GM23248 (cell line): ENCODE measurements at regions not wholly inside any gene's neighbourhood (a gene's known extent, or its start where the extent isn't known, plus 50 kb on each side); places are given as distances from the start of the nearest gene placed in this dataset.

ENCODE experiments used
- DNase-seq: peaks from one replicate; pipeline ENCODE4 v3.0.0-alpha.2; 2015
- H2AFZ ChIP-seq: fragments of 200-600 bp; sonication (generic); 2 replicates; pipeline ENCODE4 v1.6.1; 2016; ENCODE audit warnings: antibody characterized with exemption
- H3F3A ChIP-seq: fragments of 200-600 bp; sonication (generic); 2 replicates; pipeline ENCODE4 v1.6.1; 2016; ENCODE audit warnings: mild to moderate bottlenecking, antibody characterized with exemption, mixed run types; ENCODE audit not compliant: insufficient read depth
- H3K27ac ChIP-seq: fragments of 200-600 bp; sonication (generic); 2 replicates; pipeline ENCODE4 v1.5.1; 2016; ENCODE audit warnings: mild to moderate bottlenecking
- H3K27me3 ChIP-seq: fragments of 200-600 bp; sonication (generic); replicated peaks from 2 replicates; pipeline ENCODE4 v1.6.1; 2016; ENCODE audit warnings: mild to moderate bottlenecking; ENCODE audit not compliant: insufficient read depth
- H3K36me3 ChIP-seq: fragments of 200-600 bp; sonication (generic); 2 replicates; pipeline ENCODE4 v1.6.1; 2016; ENCODE audit warnings: low read depth, mild to moderate bottlenecking
- H3K4me1 ChIP-seq: fragments of 200-600 bp; sonication (generic); 2 replicates; pipeline ENCODE4 v1.6.1; 2016; ENCODE audit warnings: mild to moderate bottlenecking; ENCODE audit not compliant: insufficient read depth
- H3K4me2 ChIP-seq: fragments of 200-600 bp; sonication (generic); one replicate; pipeline ENCODE4 v1.6.1; 2016; ENCODE audit warnings: mild to moderate bottlenecking; ENCODE audit not compliant: unreplicated experiment
- H3K4me3 ChIP-seq: fragments of 200-600 bp; sonication (generic); 2 replicates; pipeline ENCODE4 v1.5.1; 2016; ENCODE audit warnings: mild to moderate bottlenecking
- H3K79me2 ChIP-seq: fragments of 200-600 bp; sonication (generic); 2 replicates; pipeline ENCODE4 v1.6.1; 2016; ENCODE audit warnings: mild to moderate bottlenecking; ENCODE audit not compliant: insufficient read depth
- H3K9ac ChIP-seq: fragments of 200-600 bp; sonication (generic); 2 replicates; pipeline ENCODE4 v1.6.1; 2016; ENCODE audit warnings: mild to moderate bottlenecking
- H3K9me2 ChIP-seq: fragments of 200-600 bp; sonication (generic); 2 replicates; pipeline ENCODE4 v1.6.1; 2016; ENCODE audit warnings: mixed run types, mild to moderate bottlenecking, moderate library complexity; ENCODE audit not compliant: insufficient read depth
- H3K9me3 ChIP-seq: fragments of 200-600 bp; sonication (generic); one replicate; pipeline ENCODE4 v1.6.1; 2017; ENCODE audit warnings: low read depth
- H4K20me1 ChIP-seq: fragments of 200-600 bp; sonication (generic); 2 replicates; pipeline ENCODE4 v1.6.0; 2016; ENCODE audit not compliant: insufficient read depth
- EZH2 ChIP-seq: fragments of 200-600 bp; sonication (generic); IDR thresholded peaks from 2 replicates; pipeline ENCODE4 v1.6.1; 2018; ENCODE audit warnings: antibody characterized with exemption, mild to moderate bottlenecking; ENCODE audit not compliant: insufficient read depth, poor library complexity, severe bottlenecking
- EZH2phosphoT487 ChIP-seq: fragments of 200-600 bp; sonication (generic); IDR thresholded peaks from 2 replicates; pipeline ENCODE4 v1.6.1; 2018; ENCODE audit warnings: antibody characterized with exemption, moderate library complexity, mild to moderate bottlenecking, low read depth; ENCODE audit not compliant: insufficient read depth
- WGBS, 2 experiments: methylation state at CpG; one replicate each; pipeline ENCODE4 v1.1.6; 2015 to 2017; ENCODE audit warnings: low lambda C conversion rate in 2 of 2, low coverage in 1 of 2; ENCODE audit errors: missing lambda C conversion rate in 2 of 2; 5-methylcytosine and 5-hydroxymethylcytosine counted together
- in situ Hi-C: fragments of 300-500 bp; cut with MboI; formaldehyde crosslinking; loops from 2 replicates; pipeline ENCODE4 v1.15.0; 2020

DNA sequence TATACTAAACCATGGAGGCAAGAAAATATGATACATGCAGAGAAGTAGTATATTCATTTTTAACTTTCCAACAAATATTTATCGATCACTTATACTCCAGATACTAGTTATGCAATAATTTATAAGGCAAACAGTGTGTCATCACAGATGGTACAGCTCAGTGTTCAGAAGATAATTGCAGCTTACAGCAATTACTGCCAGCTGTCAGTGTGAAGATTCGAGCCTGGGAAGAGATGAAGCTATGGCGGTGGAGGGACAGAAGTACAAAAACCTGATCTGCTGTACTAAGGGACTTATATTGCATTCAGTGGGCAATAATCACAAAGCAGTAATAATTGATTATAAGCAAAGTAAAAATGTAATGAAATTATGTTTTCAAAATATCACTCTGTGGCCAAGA lies 170.6 kb upstream of the EPHA3 start:
- H3K4me1 ChIP-seq: no peaks in the 10 kb centered on the region
- H3K27me3 ChIP-seq: peaks cover 16% of the 10 kb centered on the region
- TF ChIP-seq EZH2phosphoT487 (no peak), EZH2 (no peak)
- no peak overlapping the region for H3K27ac ChIP-seq
- H4K20me1 ChIP-seq: no peaks in the 10 kb centered on the region
- no peak overlapping the region for H2AFZ ChIP-seq
- H3F3A ChIP-seq: no peaks in the 10 kb centered on the region
- no peak overlapping the region for H3K4me2 ChIP-seq
- H3K9me3 ChIP-seq: no peaks in the 10 kb centered on the region
- H3K79me2 ChIP-seq: no peaks in the 10 kb centered on the region
- no peak for DNase-seq
- no peak overlapping the region for H3K9ac ChIP-seq
- in situ Hi-C loops: no loop called here
- no peak overlapping the region for H3K4me3 ChIP-seq
- no peaks in the 10 kb centered on the region for H3K9me2 ChIP-seq
- H3K36me3 ChIP-seq: no peaks in the 10 kb centered on the region
- WGBS, 2 experiments: 2 to 5% methylated on average over 3 of the region's 3 CpGs

DNA sequence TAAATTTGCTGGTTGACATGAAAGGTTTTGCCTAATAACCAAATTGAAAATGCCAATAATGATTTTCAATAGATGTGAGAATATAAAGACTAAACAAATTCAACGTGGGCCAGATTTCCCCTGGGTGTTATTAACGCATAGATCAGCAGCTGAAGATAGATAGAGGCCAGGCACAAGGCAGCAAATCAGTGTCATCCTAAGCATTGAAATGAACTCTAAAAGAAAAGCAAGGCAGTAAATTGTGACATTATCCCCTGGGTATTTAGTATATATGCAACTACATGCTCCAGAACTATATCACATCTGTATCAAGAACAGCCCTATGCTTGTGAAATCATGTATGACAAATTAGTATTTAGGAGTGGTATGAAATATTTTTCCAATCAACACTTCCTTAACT lies 167.1 kb upstream of the EPHA3 start:
- Histone ChIP-seq H3K9me2 (no peaks in the 10 kb centered on the region), H3F3A (no peaks in the 10 kb centered on the region), H2AFZ (no peak overlapping the region), H3K4me3 (no peak overlapping the region), H3K27me3 (peaks cover 19% of the 10 kb centered on the region), H3K27ac (no peak overlapping the region), H3K9me3 (no peaks in the 10 kb centered on the region), H3K4me1 (no peaks in the 10 kb centered on the region), H3K36me3 (no peaks in the 10 kb centered on the region), H4K20me1 (no peaks in the 10 kb centered on the region), H3K4me2 (no peak overlapping the region), H3K79me2 (no peaks in the 10 kb centered on the region), H3K9ac (no peak overlapping the region)
- no peak for DNase-seq
- in situ Hi-C loops: no loop called here
- TF ChIP-seq EZH2 (no peak), EZH2phosphoT487 (no peak)
- WGBS, 2 experiments: 23 to 40% methylated on average over 2 of the region's 2 CpGs

GRCh38 chr3:88947013-88947412 lies 160.4 kb upstream of the EPHA3 start:
- no peaks in the 10 kb centered on the region for H3F3A ChIP-seq
- H3K4me1 ChIP-seq: no peaks in the 10 kb centered on the region
- no peak overlapping the region for H3K9ac ChIP-seq
- H3K27ac ChIP-seq: no peak overlapping the region
- in situ Hi-C loops: no loop called here
- no peak overlapping the region for H3K4me3 ChIP-seq
- 49 to 53% methylated on average over 2 of the region's 2 CpGs for WGBS, 2 experiments
- TF ChIP-seq EZH2 (no peak), EZH2phosphoT487 (no peak)
- H3K79me2 ChIP-seq: no peaks in the 10 kb centered on the region
- no peak for DNase-seq
- H3K9me2 ChIP-seq: no peaks in the 10 kb centered on the region
- H2AFZ ChIP-seq: no peak overlapping the region
- no peaks in the 10 kb centered on the region for H3K36me3 ChIP-seq
- no peaks in the 10 kb centered on the region for H3K9me3 ChIP-seq
- no peaks in the 10 kb centered on the region for H4K20me1 ChIP-seq
- no peak overlapping the region for H3K4me2 ChIP-seq
- peaks cover 18% of the 10 kb centered on the region for H3K27me3 ChIP-seq

DNA sequence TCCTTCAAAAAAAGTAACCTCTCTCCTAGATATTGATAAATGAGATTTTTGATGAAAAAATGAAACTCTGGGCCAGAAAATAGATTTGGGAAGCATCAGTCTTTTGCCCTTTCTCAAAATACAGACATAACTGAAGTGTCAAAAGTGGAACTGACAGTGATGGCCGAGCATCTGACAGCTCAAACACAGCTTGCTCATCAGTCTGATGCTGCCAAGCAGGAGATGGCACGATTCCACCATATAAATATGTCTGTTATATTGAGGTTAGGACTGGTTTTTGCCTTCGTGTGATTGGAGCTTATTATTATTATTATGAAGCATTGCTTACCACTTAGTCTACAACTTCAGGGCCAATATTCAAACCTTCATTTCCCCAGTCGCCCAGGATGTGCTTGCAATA lies 152.6 kb upstream of the EPHA3 start:
- Histone ChIP-seq H3K27ac (no peak overlapping the region), H3F3A (peaks cover 23% of the 10 kb centered on the region), H3K79me2 (no peaks in the 10 kb centered on the region), H3K36me3 (no peaks in the 10 kb centered on the region), H3K4me2 (no peak overlapping the region), H4K20me1 (no peaks in the 10 kb centered on the region), H2AFZ (no peak overlapping the region), H3K9ac (no peak overlapping the region), H3K27me3 (peaks cover under 1% of the 10 kb centered on the region), H3K9me3 (no peaks in the 10 kb centered on the region), H3K4me3 (no peak overlapping the region), H3K4me1 (peaks cover 24% of the 10 kb centered on the region), H3K9me2 (no peaks in the 10 kb centered on the region)
- 74 to 80% methylated on average over 4 of the region's 4 CpGs for WGBS, 2 experiments
- in situ Hi-C loops: no loop called here
- DNase-seq: no peak
- TF ChIP-seq EZH2 (no peak), EZH2phosphoT487 (no peak)

- no peak overlapping the region for H2AFZ ChIP-seq
- H3K9me2 ChIP-seq: no peaks in the 10 kb centered on the region
- H4K20me1 ChIP-seq: no peaks in the 10 kb centered on the region
- TF ChIP-seq EZH2phosphoT487 (no peak), EZH2 (no peak)
- H3K27me3 ChIP-seq: peaks cover 5% of the 10 kb centered on the region
- H3K9me3 ChIP-seq: no peaks in the 10 kb centered on the region
- H3F3A ChIP-seq: peaks cover 23% of the 10 kb centered on the region
- 69 to 73% methylated on average over 8 of the region's 8 CpGs for WGBS, 2 experiments
- no peak overlapping the region for H3K9ac ChIP-seq
- H3K4me1 ChIP-seq: peaks cover 24% of the 10 kb centered on the region
- DNase-seq: no peak
- no peaks in the 10 kb centered on the region for H3K79me2 ChIP-seq
- in situ Hi-C loops: no loop called here
- H3K4me3 ChIP-seq: no peak overlapping the region
- H3K27ac ChIP-seq: no peak overlapping the region
- no peak overlapping the region for H3K4me2 ChIP-seq
- H3K36me3 ChIP-seq: no peaks in the 10 kb centered on the region
These were observed 152.1 kb upstream of the EPHA3 start for GRCh38 chr3:88955274-88955673.
